ENCODE measurements at regions not wholly inside any gene's neighbourhood (a gene's known extent, or its start where the extent isn't known, plus 50 kb on each side); places are given as distances from the start of the nearest gene placed in this dataset.

DNA sequence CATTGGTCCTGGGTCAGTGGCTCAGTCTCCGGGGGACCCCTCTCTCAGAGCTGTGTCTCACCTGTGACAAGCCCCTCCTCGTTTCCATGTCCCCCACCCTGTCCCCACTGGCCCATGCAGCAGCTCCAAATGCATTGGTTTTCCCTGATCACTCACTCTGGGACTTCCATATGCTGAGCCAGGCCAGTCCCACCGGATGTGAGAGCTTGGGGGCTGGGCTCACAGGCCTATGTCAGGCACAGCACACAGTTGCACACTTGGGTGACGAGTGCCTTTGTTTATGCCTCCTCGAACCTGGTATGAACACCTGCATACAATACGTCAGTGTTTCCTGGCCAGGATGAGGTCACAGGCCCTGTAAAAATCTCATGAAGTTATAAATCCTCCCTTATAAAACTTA, 232.5 kb downstream of the TFCP2L1 start:
- Histone ChIP-seq H3K9me3 (ENCODE audit: control insufficient read depth, insufficient read depth, low read length) (peaks cover 7% of the 10 kb centered on the region), H3K27ac (ENCODE audit: low read depth, low read length) (no peak overlapping the region), H3K27me3 (ENCODE audit: control insufficient read depth, insufficient read depth, low read length) (peaks cover 39% of the 10 kb centered on the region), H3K4me3 (ENCODE audit: low read depth, low read length) (no peak overlapping the region)
- ChIA-PET POLR2A (no interaction called here), CTCF (no interaction called here)
- DNase-seq (ENCODE audit: low read depth, low spot score), result no peak
- TF ChIP-seq, protein P1, sequence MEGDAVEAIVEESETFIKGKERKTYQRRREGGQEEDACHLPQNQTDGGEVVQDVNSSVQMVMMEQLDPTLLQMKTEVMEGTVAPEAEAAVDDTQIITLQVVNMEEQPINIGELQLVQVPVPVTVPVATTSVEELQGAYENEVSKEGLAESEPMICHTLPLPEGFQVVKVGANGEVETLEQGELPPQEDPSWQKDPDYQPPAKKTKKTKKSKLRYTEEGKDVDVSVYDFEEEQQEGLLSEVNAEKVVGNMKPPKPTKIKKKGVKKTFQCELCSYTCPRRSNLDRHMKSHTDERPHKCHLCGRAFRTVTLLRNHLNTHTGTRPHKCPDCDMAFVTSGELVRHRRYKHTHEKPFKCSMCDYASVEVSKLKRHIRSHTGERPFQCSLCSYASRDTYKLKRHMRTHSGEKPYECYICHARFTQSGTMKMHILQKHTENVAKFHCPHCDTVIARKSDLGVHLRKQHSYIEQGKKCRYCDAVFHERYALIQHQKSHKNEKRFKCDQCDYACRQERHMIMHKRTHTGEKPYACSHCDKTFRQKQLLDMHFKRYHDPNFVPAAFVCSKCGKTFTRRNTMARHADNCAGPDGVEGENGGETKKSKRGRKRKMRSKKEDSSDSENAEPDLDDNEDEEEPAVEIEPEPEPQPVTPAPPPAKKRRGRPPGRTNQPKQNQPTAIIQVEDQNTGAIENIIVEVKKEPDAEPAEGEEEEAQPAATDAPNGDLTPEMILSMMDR (IDR thresholded peaks at IDR 0.05; ENCODE audit: low read depth, low read length), result no peak

DNA sequence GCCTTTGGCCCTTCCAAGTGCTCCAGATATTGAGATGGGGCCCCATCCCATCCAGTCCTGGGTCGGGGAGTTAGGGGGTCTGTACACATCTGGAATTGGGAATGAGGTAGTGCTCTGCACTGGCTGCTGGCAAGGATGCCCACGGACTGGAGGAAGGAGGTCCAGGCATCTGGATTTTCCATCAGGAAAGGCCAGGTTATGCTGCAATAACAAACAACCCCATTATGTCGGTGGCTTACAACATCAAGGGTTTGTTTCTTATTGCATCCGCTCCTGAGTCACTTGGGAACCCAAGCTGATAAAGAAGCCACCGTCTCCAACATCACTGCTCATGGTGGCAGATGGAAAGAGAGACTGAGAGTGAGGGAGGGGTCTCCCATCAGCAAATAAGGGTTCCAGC, 229.9 kb downstream of the TFCP2L1 start:
- TF ChIP-seq, protein P1 (IDR thresholded peaks at IDR 0.05; ENCODE audit: low read depth, low read length), result no peak
- ChIA-PET CTCF (no interaction called here), POLR2A (no interaction called here)
- H3K27ac ChIP-seq (ENCODE audit: low read depth, low read length), result no peak overlapping the region
- H3K9me3 ChIP-seq (ENCODE audit: control insufficient read depth, insufficient read depth, low read length), result peaks cover 7% of the 10 kb centered on the region
- H3K4me3 ChIP-seq (ENCODE audit: low read depth, low read length), result no peak overlapping the region
- H3K27me3 ChIP-seq (ENCODE audit: control insufficient read depth, insufficient read depth, low read length), result peaks cover 29% of the 10 kb centered on the region
- no peak for DNase-seq (ENCODE audit: low read depth, low spot score)

DNA sequence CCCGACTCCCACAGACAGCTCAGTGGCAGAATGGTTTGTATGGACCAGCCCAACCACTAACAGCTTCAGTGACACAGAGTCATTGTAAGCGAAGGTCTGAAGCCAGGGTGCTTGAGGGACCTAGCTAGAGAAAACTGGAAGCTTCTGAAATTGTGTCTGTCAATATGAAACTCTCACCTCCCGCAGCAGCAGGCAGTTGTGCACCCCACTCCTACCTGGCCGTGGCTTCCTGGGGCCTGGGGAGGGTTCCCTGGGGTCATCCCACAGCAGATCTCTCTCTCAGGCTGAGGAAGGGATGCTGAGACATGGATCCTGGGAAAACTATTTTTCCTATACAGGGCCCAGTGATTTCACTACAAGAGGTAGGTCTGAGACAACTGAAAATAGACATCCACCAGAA, 229.5 kb downstream of the TFCP2L1 start:
- Histone ChIP-seq H3K4me3 (ENCODE audit: low read depth, low read length) (no peak overlapping the region), H3K27ac (ENCODE audit: low read depth, low read length) (no peak overlapping the region), H3K27me3 (ENCODE audit: control insufficient read depth, insufficient read depth, low read length) (peaks cover 26% of the 10 kb centered on the region), H3K9me3 (ENCODE audit: control insufficient read depth, insufficient read depth, low read length) (peaks cover 7% of the 10 kb centered on the region)
- DNase-seq (ENCODE audit: low read depth, low spot score), result no peak
- TF ChIP-seq, protein P1 (IDR thresholded peaks at IDR 0.05; ENCODE audit: low read depth, low read length), result no peak
- POLR2A ChIA-PET, result no interaction called here
- CTCF ChIA-PET, result no interaction called here

DNA sequence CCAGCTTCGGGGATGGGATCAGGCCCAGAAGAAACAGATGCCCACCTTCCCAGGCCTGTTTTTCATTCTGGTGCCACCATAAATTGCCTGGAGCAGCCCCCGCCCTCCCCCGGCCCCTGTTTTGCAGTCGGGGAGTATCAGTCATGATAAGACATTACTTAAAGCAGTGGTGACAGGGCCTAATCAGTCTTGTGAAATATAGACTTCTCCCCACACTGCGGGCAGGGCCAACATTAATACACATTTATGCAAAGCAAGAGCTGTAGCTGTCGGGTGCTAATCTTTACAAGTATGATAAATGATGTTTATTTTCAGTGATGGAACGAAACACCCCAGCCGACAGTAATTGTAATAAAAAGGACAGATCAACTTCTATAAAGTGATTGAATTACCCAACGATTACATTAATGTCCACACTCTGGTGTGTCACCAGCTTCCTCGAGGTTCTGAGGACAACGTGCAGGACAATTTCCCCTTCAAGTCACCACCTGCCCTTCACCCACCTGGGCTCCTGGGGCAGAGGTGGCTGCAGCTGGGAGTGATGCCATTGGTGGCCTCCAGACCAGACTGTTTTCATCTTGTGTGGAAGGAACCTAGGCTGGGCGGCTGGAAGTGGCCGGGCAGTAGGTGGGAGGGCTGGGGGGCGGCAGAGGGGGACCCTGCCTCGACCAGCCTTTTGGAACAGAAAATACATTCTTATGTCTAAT, 226.0 kb downstream of the TFCP2L1 start:
- ChIA-PET POLR2A (no interaction called here), CTCF (interaction anchor here (0.8 to 1.3 kb wide), 3 partner anchors 12 to 364 kb away, joined by 3 to 4 read pairs (median 3); no protein-coding TSS in a partner anchor)
- no peak for DNase-seq (ENCODE audit: low read depth, low spot score)
- no peak overlapping the region for H3K4me3 ChIP-seq (ENCODE audit: low read depth, low read length)
- no peak overlapping the region for H3K27ac ChIP-seq (ENCODE audit: low read depth, low read length)
- H3K9me3 ChIP-seq (ENCODE audit: control insufficient read depth, insufficient read depth, low read length), result peaks cover 3% of the 10 kb centered on the region
- TF ChIP-seq, protein P1 (IDR thresholded peaks at IDR 0.05; ENCODE audit: low read depth, low read length), result no peak
- peaks cover 48% of the 10 kb centered on the region for H3K27me3 ChIP-seq (ENCODE audit: control insufficient read depth, insufficient read depth, low read length)

Measured in AG04450 (cell line).